Neuronal stem cell (in vitro differentiated cells): ENCODE measurements at regions not wholly inside any gene's neighbourhood (a gene's known extent, or its start where the extent isn't known, plus 50 kb on each side); places are given as distances from the start of the nearest gene placed in this dataset.

Source experiments
- DNase-seq: peaks from one replicate; pipeline ENCODE4 v3.0.0-alpha.2; 2013; ENCODE audit warnings: low spot score
- H2AFZ ChIP-seq: one replicate; pipeline ENCODE4 v1.6.1; 2013; ENCODE audit warnings: mild to moderate bottlenecking, low read length, inconsistent platforms
- H2AK5ac ChIP-seq: 2 replicates; pipeline ENCODE4 v1.6.1; 2013; ENCODE audit warnings: low read depth, mild to moderate bottlenecking, inconsistent platforms, low read length, moderate library complexity, mixed read lengths
- H2BK120ac ChIP-seq: 2 replicates; pipeline ENCODE4 v1.6.1; 2013; ENCODE audit warnings: low read depth, mild to moderate bottlenecking, inconsistent platforms, low read length, moderate library complexity, mixed read lengths
- H2BK12ac ChIP-seq: one replicate; pipeline ENCODE4 v1.6.1; 2013; ENCODE audit warnings: low read length, inconsistent platforms
- H2BK15ac ChIP-seq: 2 replicates; pipeline ENCODE4 v1.6.1; 2013; ENCODE audit warnings: mild to moderate bottlenecking, low read length, inconsistent platforms, mixed read lengths
- H2BK5ac ChIP-seq: one replicate; pipeline ENCODE4 v1.6.1; 2013; ENCODE audit warnings: inconsistent platforms, mild to moderate bottlenecking, low read length, moderate library complexity
- H3K14ac ChIP-seq: one replicate; pipeline ENCODE4 v1.6.1; 2013; ENCODE audit warnings: low read length, inconsistent platforms
- H3K18ac ChIP-seq: 2 replicates; pipeline ENCODE4 v1.6.1; 2013; ENCODE audit warnings: low read length, inconsistent platforms
- H3K23ac ChIP-seq: 2 replicates; pipeline ENCODE4 v1.6.1; 2013; ENCODE audit warnings: low read depth, mild to moderate bottlenecking, mixed read lengths, low read length, inconsistent platforms; ENCODE audit not compliant: poor library complexity
- H3K27ac ChIP-seq: replicated peaks from 3 replicates; pipeline ENCODE4 v1.5.1; 2013; ENCODE audit warnings: low read length, inconsistent platforms
- H3K27me3 ChIP-seq, 3 experiments: 2 replicates each; pipeline ENCODE4 v1.6.1; 2013; ENCODE audit warnings: low read length in 3 of 3, mild to moderate bottlenecking in 2 of 3, inconsistent platforms in 1 of 3, low read depth in 1 of 3, mixed read lengths in 1 of 3, moderate library complexity in 1 of 3; ENCODE audit not compliant: control insufficient read depth in 3 of 3, insufficient read depth in 3 of 3
- H3K36me3 ChIP-seq, 2 donors: replicated peaks in 1 of 2; 2 replicates each; pipeline ENCODE4 v1.6.1; 2013; ENCODE audit warnings: low read length in 2 of 2; ENCODE audit not compliant: control insufficient read depth in 2 of 2, insufficient read depth in 2 of 2
- H3K4ac ChIP-seq: 2 replicates; pipeline ENCODE4 v1.6.1; 2013; ENCODE audit warnings: inconsistent platforms, mild to moderate bottlenecking, low read length, moderate library complexity
- H3K4me1 ChIP-seq, 2 donors: 1 replicate in 1 of 2; 2 replicates in 1 of 2; pipeline ENCODE4 v1.6.1; 2013; ENCODE audit warnings: low read length in 2 of 2, low read depth in 1 of 2; ENCODE audit not compliant: control insufficient read depth in 2 of 2, insufficient read depth in 1 of 2
- H3K4me2 ChIP-seq: one replicate; pipeline ENCODE4 v1.6.1; 2013; ENCODE audit warnings: mild to moderate bottlenecking, low read length, inconsistent platforms; ENCODE audit not compliant: insufficient read depth, poor library complexity, severe bottlenecking
- H3K4me3 ChIP-seq, 2 donors: 2 replicates each; pipeline ENCODE4 v1.5.1; 2013; ENCODE audit warnings: low read length in 2 of 2, mild to moderate bottlenecking in 2 of 2, inconsistent platforms in 1 of 2, moderate library complexity in 1 of 2
- H3K79me1 ChIP-seq: one replicate; pipeline ENCODE4 v1.6.1; 2013; ENCODE audit warnings: low read depth, mild to moderate bottlenecking, inconsistent platforms, low read length, moderate library complexity
- H3K9ac ChIP-seq: one replicate; pipeline ENCODE4 v1.6.1; 2013; ENCODE audit warnings: mild to moderate bottlenecking, low read depth, low read length, inconsistent platforms; ENCODE audit not compliant: poor library complexity
- H3K9me3 ChIP-seq, 2 donors: replicated peaks in 1 of 2; 2 replicates each; pipeline versions ENCODE3 to v1.6.1; 2013; ENCODE audit warnings: low read length in 2 of 2, mild to moderate bottlenecking in 2 of 2, inconsistent platforms in 1 of 2, low read depth in 1 of 2, mixed read lengths in 1 of 2, moderate library complexity in 1 of 2; ENCODE audit not compliant: control insufficient read depth in 2 of 2, insufficient read depth in 1 of 2
- H4K8ac ChIP-seq: one replicate; pipeline ENCODE4 v1.6.1; 2013; ENCODE audit warnings: low read depth, mild to moderate bottlenecking, inconsistent platforms, low read length, moderate library complexity
- H4K91ac ChIP-seq: one replicate; pipeline ENCODE4 v1.6.1; 2013; ENCODE audit warnings: low read length, low read depth, mild to moderate bottlenecking, inconsistent platforms; ENCODE audit not compliant: poor library complexity
- WGBS, 2 donors: extraction: QIAGEN DNeasy Blood & Tissue Kit; methylation state at CpG; one replicate each; pipeline ENCODE4 v1.1.7; 2013; ENCODE audit warnings: missing lambda C conversion rate in 2 of 2, mixed read lengths in 1 of 2; ENCODE audit not compliant: insufficient read length in 2 of 2, insufficient replicate concordance in 1 of 2; ENCODE audit errors: extremely low coverage in 2 of 2; 5-methylcytosine and 5-hydroxymethylcytosine counted together

DNA sequence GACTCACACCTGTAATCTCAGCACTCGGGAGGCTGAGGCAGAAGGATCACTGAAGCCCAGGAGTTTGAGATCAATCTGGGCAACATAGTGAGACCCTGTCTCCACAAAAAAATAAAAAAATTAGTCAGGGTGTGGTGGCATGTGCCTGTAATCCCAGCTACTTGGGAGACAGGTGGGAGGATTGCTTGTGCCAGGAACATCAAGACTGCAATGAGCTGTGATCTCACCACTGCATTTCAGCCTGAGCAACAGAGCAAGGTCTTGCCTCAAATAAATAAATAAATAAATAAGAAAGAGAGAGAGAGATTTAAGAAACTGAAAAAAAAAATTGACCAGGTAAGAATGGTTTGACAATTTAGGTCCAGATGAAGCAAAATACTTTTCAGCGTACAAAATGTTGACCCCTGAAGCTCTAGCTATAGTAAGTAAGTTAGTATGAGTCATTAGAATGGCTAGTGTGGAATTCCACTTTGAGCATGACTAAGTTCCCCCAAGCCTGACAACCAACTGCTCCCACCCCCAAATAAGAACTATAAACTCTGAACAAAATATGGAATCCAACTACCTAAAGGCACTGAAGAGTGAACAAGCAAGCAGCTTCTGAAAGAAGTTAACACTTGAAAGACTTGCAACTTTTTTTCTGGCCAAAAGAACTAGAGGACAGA lies 217.8 kb upstream of the TLE4 start:
- Histone ChIP-seq H3K4me1 (no peaks in the 10 kb centered on the region), H3K4ac (no peak overlapping the region)

DNA sequence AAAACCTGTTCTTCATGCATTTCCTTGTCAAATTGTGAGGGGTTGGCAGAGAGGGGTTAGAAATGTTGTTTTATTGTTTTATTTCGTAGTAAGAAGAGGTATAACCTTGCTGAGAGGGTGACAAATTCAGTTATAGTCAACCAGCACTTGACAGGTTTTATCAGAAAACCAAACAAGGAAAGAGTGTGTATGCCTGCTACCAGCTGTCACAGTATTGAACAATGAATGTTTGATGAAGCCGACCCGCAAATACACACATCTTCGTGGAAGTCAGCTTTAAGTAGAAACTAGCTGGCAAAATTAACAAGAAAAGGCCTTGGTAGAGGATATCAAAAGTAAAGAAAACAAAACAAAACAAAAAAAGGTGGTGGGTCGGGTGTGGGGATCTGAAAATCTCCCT lies 214.6 kb upstream of the TLE4 start:
- Histone ChIP-seq H2BK5ac (no peak overlapping the region), H3K79me1 (no peaks in the 10 kb centered on the region), H3K18ac (no peak overlapping the region), H3K9ac (no peak overlapping the region), H2BK120ac (no peak overlapping the region), H2AFZ (no peak overlapping the region), H4K91ac (no peak overlapping the region), H3K4me3 (no peak overlapping the region), H2BK12ac (no peak overlapping the region), H3K27ac (no peak overlapping the region), H3K4me2 (no peak overlapping the region), H3K14ac (no peak overlapping the region), H3K4me1 (peaks cover 0 to 2% of the 10 kb centered on the region in 2 donors), H3K36me3 (no peaks in the 10 kb centered on the region), H4K8ac (no peak overlapping the region), H3K9me3 (no peaks in the 10 kb centered on the region), H3K23ac (no peak overlapping the region), H3K27me3 (no peaks in the 10 kb centered on the region), H3K4ac (no peak overlapping the region), H2BK15ac (no peak overlapping the region), H2AK5ac (no peak overlapping the region)
- WGBS, 2 donors: 100% methylated on average over 1 of the region's 5 CpGs; no CpG with 5 or more reads in 1 of the 2 donors
- DNase-seq: no peak

More for the DNA sequence above, 217.8 kb upstream of the TLE4 start:
- Histone ChIP-seq H3K18ac (no peak overlapping the region), H4K8ac (no peak overlapping the region), H2AFZ (no peak overlapping the region), H2BK5ac (no peak overlapping the region), H3K79me1 (no peaks in the 10 kb centered on the region), H3K4me2 (no peak overlapping the region), H3K27me3 (no peaks in the 10 kb centered on the region), H2BK12ac (no peak overlapping the region), H2AK5ac (no peak overlapping the region), H3K23ac (no peak overlapping the region), H2BK15ac (no peak overlapping the region), H3K4me3 (no peak overlapping the region), H2BK120ac (no peak overlapping the region), H3K36me3 (no peaks in the 10 kb centered on the region), H3K9me3 (no peaks in the 10 kb centered on the region), H3K14ac (no peak overlapping the region), H3K9ac (no peak overlapping the region), H4K91ac (no peak overlapping the region), H3K27ac (no peak overlapping the region)
- no peak for DNase-seq
- no CpG with 5 or more reads among the region's 2 CpGs for WGBS, 2 donors

DNA sequence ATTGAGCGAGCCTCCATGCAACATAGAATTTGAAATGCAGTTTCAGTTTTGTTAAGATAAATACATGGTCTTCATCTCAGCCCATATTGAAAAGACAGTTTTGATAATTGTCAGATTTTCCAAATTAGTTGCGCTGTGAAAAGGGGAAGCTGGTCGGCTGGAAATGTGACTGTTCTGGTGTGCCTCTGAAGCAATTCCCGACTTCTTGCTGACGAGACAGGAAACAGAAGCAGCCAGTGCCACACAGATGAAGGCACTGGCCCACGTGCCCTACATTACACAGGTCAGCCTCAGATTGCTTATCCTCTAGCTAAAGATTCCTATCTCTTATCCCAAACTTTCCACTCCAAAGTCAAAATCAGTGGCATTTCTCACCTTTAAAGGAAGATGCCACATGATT lies 214.1 kb upstream of the TLE4 start:
- no peak overlapping the region for H3K27ac ChIP-seq
- H3K4me1 ChIP-seq: peaks cover 0 to 4% of the 10 kb centered on the region in 2 donors
- H2AK5ac ChIP-seq: no peak overlapping the region

DNA sequence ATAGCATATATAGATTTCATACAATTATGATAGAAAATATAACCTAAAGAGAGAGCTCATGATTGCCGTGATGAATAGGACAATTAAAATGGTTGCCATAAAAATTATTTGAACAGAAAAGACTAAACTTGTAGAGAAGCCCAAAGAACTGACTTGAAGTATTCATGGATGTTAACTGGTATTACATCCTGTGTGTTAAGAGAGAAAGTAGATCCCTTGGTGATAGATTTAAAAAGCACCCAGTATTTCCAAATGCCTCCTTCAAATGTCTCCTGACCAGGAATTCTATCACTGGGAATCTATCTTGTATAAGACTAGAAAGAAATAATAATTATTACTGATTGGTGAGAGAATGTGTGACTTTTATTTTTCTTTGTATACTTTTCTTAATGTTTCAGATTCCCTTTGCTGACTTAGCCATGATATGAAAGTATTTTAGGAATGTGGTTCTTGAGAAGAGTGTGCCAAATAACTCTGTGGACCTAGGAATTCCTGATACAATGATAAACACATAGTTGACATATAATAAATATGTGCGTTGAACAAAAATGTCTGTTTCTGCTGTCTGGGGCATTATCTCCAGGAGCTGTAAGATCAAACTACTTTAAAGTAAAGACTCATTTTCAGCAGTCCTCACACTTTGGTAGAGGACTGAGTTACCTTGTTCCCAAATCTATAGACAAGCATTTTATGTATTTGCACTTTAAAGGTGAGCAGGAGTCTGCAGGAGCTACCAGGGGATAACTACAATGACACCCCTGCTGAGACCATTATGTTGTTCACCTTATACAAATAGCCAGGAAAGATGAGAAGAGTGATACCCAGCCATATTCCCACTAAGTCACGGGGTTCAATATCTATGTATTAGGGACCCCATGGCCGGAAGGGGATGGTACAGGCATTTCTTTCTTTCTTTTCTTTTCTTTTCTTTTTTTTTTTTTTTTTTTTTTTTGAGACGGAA lies 211.1 kb upstream of the TLE4 start:
- Histone ChIP-seq H3K9me3 (no peaks in the 10 kb centered on the region), H2BK15ac (no peak overlapping the region), H3K27ac (no peak overlapping the region), H3K23ac (no peak overlapping the region), H3K18ac (no peak overlapping the region), H3K79me1 (no peaks in the 10 kb centered on the region), H3K14ac (no peak overlapping the region), H2BK5ac (no peak overlapping the region), H2AFZ (no peak overlapping the region), H3K4me3 (no peak overlapping the region), H3K4ac (no peak overlapping the region), H2AK5ac (no peak overlapping the region), H3K9ac (no peak overlapping the region), H4K91ac (no peak overlapping the region), H4K8ac (no peak overlapping the region), H2BK12ac (no peak overlapping the region), H3K27me3 (no peaks in the 10 kb centered on the region), H3K4me1 (peaks cover 0 to 4% of the 10 kb centered on the region in 2 donors), H3K4me2 (no peak overlapping the region), H2BK120ac (no peak overlapping the region), H3K36me3 (no peaks in the 10 kb centered on the region)
- DNase-seq: no peak
- no CpG with 5 or more reads among the region's 5 CpGs for WGBS, 2 donors

More for the DNA sequence above, 214.1 kb upstream of the TLE4 start:
- H2BK15ac ChIP-seq: no peak overlapping the region
- H3K27me3 ChIP-seq: no peaks in the 10 kb centered on the region
- H3K23ac ChIP-seq: no peak overlapping the region
- no peak overlapping the region for H2BK12ac ChIP-seq
- H3K4me3 ChIP-seq: no peak overlapping the region
- H3K36me3 ChIP-seq: no peaks in the 10 kb centered on the region
- H3K4me2 ChIP-seq: no peak overlapping the region
- H3K18ac ChIP-seq: no peak overlapping the region
- H3K9ac ChIP-seq: no peak overlapping the region
- no peaks in the 10 kb centered on the region for H3K9me3 ChIP-seq
- H3K14ac ChIP-seq: no peak overlapping the region
- H2BK5ac ChIP-seq: no peak overlapping the region
- WGBS, 2 donors: no CpG with 5 or more reads among the region's 6 CpGs
- no peaks in the 10 kb centered on the region for H3K79me1 ChIP-seq
- no peak overlapping the region for H3K4ac ChIP-seq
- no peak overlapping the region for H4K8ac ChIP-seq
- no peak overlapping the region for H4K91ac ChIP-seq
- no peak for DNase-seq
- no peak overlapping the region for H2BK120ac ChIP-seq
- H2AFZ ChIP-seq: no peak overlapping the region
